Ovary (tissue), 7 donors: ENCODE measurements at regions not wholly inside any gene's neighbourhood (a gene's known extent, or its start where the extent isn't known, plus 50 kb on each side); places are given as distances from the start of the nearest gene placed in this dataset.

Experiments used
- DNase-seq, 5 donors: peaks; one replicate each; pipeline ENCODE4 v3.0.0-alpha.2; 2019 to 2020
- H3K27ac ChIP-seq, 2 donors: fragments of 200-600 bp; one replicate each; pipeline versions ENCODE4 v1.5.1 to v1.8.0; 2019 to 2022
- H3K27me3 ChIP-seq: fragments of 200-600 bp; one replicate; pipeline ENCODE4 v1.8.0; 2022
- H3K36me3 ChIP-seq: fragments of 200-600 bp; sonication (generic); one replicate; pipeline ENCODE4 v1.5.1; 2019
- H3K4me1 ChIP-seq: one replicate; pipeline ENCODE4 v1.8.1; 2013; ENCODE audit warnings: mild to moderate bottlenecking, moderate library complexity; ENCODE audit not compliant: insufficient read depth
- H3K4me3 ChIP-seq: fragments of 200-600 bp; sonication (generic); one replicate; pipeline ENCODE4 v1.5.1; 2017
- H3K9me3 ChIP-seq, 2 donors: fragments of 200-600 bp in 1 of 2; sonication (generic) in 1 of 2; one replicate each; pipeline versions ENCODE4 v1.5.1 to v1.8.1; 2013 to 2019; ENCODE audit warnings: mild to moderate bottlenecking in 1 of 2, moderate library complexity in 1 of 2
- EP300 ChIP-seq: sonication (generic); formaldehyde crosslinking; IDR thresholded peaks from one replicate; pipeline ENCODE4 v1.6.1; 2017; ENCODE audit warnings: antibody characterized with exemption
- POLR2A ChIP-seq: fragments of 450-650 bp; IDR thresholded peaks from one replicate; pipeline ENCODE4 v1.6.1; 2017; ENCODE audit warnings: antibody characterized with exemption, mild to moderate bottlenecking, moderate library complexity
- WGBS, 3 donors: extraction: QIAGEN DNeasy Blood & Tissue Kit in 1 of 3; methylation state at CpG; one replicate each; pipeline versions ENCODE4 v1.1.5 to v1.1.7; 2013 to 2017; 5-methylcytosine and 5-hydroxymethylcytosine counted together
- intact Hi-C, 4 donors: fragments of 100-400 bp; cut with DNase I; formaldehyde crosslinking; loops; one replicate each; pipeline versions ENCODE4 v1.11.0 to v1.15.1; 2022 to 2023
- TF ChIP-seq, protein P1 (sequence below), 3 donors: fragments of 450-650 bp in 2 of 3; fragments of 200-600 bp in 1 of 3; IDR thresholded peaks; one replicate each; pipeline versions ENCODE4 v1.5.1 to v1.8.0; 2016 to 2022; ENCODE audit warnings: antibody characterized with exemption in 3 of 3, mild to moderate bottlenecking in 1 of 3
- donor health status: DM: no; HTN: no; CAD: no; lungs with moderate emphysema.
- donor health status: DM: no; HTN: no; CAD: no.
- donor health status: Bipolar disorder and iron deficiency.
- donor health status: DM: no; HTN: no; CAD: no.
- donor health status: DM: yes; HTN: yes; CAD: no.

DNA sequence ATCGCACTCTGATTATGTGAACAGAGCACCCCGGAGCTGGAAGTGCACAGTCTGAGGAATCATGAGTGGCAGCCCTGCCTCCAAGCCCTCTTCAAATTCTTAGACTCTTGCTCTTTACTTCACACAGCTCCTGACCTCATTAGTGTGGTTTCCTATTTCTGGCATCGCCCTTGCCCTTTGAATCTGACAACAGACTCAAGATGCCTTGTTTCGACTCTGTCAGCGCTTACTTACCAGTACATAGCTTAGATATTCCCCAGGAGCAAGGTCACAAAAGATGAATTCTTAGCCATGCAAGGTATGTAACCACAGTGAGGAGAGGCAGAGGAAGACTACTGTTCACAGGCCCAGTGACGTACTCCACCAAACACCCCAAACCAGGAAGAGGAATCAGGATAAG is 167.2 kb downstream of the KDR start:
- Histone ChIP-seq H3K27me3 (no peaks in the 10 kb centered on the region), H3K4me3 (no peak overlapping the region), H3K9me3 (no peaks in the 10 kb centered on the region), H3K27ac (no peak overlapping the region), H3K36me3 (no peaks in the 10 kb centered on the region), H3K4me1 (no peaks in the 10 kb centered on the region)
- 93 to 96% (median 94%) methylated on average over 6 of the region's 6 CpGs for WGBS, 3 donors
- no peak for TF ChIP-seq EP300
- TF ChIP-seq, protein P1, sequence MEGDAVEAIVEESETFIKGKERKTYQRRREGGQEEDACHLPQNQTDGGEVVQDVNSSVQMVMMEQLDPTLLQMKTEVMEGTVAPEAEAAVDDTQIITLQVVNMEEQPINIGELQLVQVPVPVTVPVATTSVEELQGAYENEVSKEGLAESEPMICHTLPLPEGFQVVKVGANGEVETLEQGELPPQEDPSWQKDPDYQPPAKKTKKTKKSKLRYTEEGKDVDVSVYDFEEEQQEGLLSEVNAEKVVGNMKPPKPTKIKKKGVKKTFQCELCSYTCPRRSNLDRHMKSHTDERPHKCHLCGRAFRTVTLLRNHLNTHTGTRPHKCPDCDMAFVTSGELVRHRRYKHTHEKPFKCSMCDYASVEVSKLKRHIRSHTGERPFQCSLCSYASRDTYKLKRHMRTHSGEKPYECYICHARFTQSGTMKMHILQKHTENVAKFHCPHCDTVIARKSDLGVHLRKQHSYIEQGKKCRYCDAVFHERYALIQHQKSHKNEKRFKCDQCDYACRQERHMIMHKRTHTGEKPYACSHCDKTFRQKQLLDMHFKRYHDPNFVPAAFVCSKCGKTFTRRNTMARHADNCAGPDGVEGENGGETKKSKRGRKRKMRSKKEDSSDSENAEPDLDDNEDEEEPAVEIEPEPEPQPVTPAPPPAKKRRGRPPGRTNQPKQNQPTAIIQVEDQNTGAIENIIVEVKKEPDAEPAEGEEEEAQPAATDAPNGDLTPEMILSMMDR (IDR thresholded peaks at IDR 0.05): no peak
- TF ChIP-seq POLR2A: no peak
- intact Hi-C loops: no loop called here
- no peak for DNase-seq

DNA sequence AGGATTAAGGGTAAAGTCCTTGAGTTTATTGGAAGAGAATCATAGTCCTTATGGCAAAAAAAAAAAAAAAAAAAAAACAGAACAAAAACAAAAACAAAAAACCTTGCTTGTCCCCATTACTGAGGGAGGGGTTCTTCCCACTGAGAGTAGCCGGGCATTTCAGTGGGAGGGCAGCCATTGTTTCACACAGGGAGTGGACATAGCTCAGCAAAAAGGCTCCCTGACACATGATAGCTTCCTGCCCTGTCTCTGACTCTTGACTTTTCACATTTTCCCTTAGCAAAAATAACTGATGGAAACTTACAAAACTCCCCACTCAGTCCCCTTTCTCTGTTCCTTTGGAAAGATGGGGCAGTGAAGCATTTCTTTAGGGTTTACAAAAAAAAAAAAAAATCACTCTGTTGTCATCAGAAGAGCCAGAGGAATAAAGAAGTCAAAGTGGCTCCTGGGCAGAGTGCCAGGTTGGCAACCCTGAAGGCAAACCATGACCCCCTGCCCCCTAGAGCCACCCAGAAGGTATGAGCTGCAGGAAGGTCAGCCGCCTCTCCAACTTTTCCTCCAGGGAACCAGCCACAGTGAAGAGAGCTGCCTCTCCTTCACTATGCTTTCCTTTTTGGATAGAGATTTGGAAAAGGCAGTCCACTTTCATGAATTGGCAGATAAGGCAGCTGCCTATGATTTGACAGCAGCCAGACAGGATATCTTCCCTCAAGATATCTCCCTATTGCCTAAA is 170.6 kb downstream of the KDR start:
- TF ChIP-seq, protein P1 (IDR thresholded peaks at IDR 0.05): no peak
- TF ChIP-seq EP300: no peak
- no peak for TF ChIP-seq POLR2A
- no peaks in the 10 kb centered on the region for H3K36me3 ChIP-seq
- H3K4me1 ChIP-seq: no peaks in the 10 kb centered on the region
- peak in 1 of 5 donors; percentile 16 for DNase-seq
- intact Hi-C loops: no loop called here
- no peaks in the 10 kb centered on the region for H3K27me3 ChIP-seq
- no peaks in the 10 kb centered on the region for H3K9me3 ChIP-seq
- H3K27ac ChIP-seq: no peak overlapping the region
- H3K4me3 ChIP-seq: no peak overlapping the region
- WGBS, 3 donors: 62 to 66% (median 64%) methylated on average over 2 of the region's 2 CpGs

DNA sequence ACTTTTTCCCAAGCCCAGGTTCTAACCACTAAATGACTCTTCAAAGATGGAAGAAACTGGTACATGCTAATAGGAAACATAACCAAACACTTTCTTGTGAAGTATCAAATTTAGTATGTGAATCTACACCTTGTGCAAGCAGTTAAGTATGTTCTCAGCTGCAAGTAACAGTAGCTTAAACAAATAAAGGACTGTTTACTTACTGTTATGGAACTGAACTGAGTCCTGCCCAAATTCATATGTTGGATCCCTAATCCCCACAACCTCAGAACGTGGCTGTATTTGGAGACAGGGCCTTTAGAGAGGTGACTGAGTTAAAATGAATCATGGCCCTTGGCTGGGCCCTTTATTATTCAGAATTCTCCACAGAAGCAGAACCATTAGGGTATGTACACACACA is 178.7 kb downstream of the KDR start:
- intact Hi-C loops: no loop called here
- H3K9me3 ChIP-seq: no peaks in the 10 kb centered on the region
- DNase-seq: no peak
- no peaks in the 10 kb centered on the region for H3K27me3 ChIP-seq
- 67 to 83% (median 77%) methylated on average over 1 of the region's 1 CpG for WGBS, 3 donors
- no peaks in the 10 kb centered on the region for H3K4me1 ChIP-seq
- no peaks in the 10 kb centered on the region for H3K36me3 ChIP-seq
- no peak overlapping the region for H3K27ac ChIP-seq
- H3K4me3 ChIP-seq: no peak overlapping the region
- TF ChIP-seq, protein P1 (IDR thresholded peaks at IDR 0.05): no peak
- TF ChIP-seq EP300: no peak
- no peak for TF ChIP-seq POLR2A

DNA sequence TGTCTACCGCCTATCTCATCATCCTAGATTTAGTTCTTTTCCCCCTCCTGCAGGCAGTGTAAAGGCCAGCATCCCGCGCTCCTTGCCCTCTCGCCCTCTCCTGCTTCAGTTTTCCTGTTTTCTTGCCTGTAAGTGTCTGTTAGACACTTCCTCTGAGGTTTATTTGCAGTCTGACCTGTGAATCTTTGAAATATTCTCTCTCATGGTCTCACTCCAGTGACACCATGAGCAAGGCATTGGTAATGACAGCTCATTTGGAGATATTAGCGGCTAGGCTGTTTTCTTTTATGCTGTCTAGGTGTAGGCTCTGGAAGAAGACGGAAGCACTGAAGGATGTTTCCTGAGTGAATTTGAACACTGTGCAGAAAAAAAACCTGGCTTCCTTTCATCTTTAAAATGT is 179.6 kb downstream of the KDR start:
- DNase-seq: no peak
- TF ChIP-seq, protein P1 (IDR thresholded peaks at IDR 0.05): no peak
- TF ChIP-seq POLR2A (no peak), EP300 (no peak)
- H3K4me1 ChIP-seq: no peaks in the 10 kb centered on the region
- 70 to 88% (median 78%) methylated on average over 6 of the region's 6 CpGs for WGBS, 3 donors
- no peak overlapping the region for H3K4me3 ChIP-seq
- no peaks in the 10 kb centered on the region for H3K9me3 ChIP-seq
- no peaks in the 10 kb centered on the region for H3K27me3 ChIP-seq
- intact Hi-C loops: no loop called here
- H3K36me3 ChIP-seq: no peaks in the 10 kb centered on the region
- no peak overlapping the region for H3K27ac ChIP-seq
